ENCODE measurements at regions not wholly inside any gene's neighbourhood (a gene's known extent, or its start where the extent isn't known, plus 50 kb on each side); places are given as distances from the start of the nearest gene placed in this dataset.
"Not testable (repeated sequence)": the region's sequence is repeated elsewhere in the genome, so short reads cannot be mapped to it uniquely, and the experiment has no call there.

DNA sequence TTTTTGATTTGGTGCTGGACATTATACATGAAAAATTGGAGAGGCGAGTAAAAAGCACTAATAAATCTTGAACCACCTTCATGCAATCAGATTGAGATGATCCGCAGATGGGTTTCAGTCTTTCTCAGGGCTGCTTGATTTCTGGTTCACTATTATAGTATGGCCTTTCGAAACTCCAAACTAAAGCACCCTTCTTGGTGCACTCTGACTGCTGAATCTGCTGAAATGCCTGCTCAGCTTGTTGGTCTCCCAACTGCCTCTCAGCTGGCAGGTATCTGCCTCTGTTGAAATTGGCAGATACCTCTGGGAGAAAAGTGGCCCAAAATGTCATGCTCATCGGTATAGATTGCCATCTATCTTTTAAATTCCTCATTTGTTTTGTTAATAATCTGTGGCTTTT, 102.5 kb upstream of the WIPF3 start:
- not testable (repeated sequence) for DNase-seq (ENCODE audit: low read depth)

DNA sequence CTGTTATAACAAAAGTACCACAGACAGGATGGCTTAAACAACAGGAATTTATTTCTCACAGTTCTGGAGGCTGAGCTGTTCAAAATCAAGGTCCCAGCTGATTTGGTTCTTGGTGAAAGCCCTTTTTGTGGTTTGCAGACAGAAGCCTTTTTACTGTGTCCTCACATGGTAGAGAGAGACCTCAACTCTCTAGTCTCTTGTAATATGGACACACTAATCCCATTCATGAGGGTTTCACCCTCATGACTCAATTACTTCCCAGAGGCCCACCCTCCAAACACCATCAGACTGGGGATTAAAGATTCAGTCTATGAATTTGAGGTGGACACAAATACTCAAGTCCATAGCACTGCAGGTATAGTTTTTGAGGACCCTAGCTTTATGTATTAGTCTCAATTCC, 97.3 kb upstream of the WIPF3 start:
- not testable (repeated sequence) for DNase-seq (ENCODE audit: low read depth)

DNA sequence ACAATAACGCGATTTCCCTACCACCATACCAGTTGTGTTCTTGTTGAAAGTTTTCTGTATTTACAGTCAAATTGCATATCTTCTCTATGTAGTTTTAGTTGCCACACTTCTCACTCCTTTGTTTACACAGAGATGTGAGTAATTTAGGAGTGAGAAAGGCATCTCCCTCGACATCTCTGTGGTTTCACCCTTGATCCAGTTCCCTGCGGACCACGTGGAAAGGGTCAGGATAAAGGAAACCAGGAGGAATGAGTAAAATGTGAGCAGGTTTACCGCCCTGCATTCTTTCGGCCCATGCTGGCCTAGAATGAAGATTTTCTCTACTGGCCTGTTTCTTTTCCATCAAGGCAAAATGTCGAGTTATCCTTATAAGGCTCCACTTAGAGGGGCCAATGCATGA, 83.2 kb upstream of the WIPF3 start:
- DNase-seq (ENCODE audit: low read depth): peak; percentile 96

DNA sequence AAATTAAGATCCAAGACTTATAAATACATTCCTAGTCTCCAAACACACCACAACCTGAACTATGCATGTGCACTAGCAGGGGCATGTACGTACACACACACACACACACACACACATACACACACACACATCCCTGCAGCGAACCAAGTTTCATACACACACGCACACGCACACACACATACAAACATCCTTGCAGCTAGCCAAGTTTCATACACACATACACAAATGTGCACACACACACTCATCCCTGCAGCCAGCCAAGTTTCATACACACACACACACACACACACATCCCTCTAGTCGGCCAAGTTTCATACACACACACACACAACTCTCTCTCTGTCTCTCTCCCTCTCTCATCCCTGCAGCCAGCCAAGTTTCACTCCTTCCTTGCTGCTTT, 82.7 kb upstream of the WIPF3 start:
- DNase-seq (ENCODE audit: low read depth): peak; percentile 16

DNA sequence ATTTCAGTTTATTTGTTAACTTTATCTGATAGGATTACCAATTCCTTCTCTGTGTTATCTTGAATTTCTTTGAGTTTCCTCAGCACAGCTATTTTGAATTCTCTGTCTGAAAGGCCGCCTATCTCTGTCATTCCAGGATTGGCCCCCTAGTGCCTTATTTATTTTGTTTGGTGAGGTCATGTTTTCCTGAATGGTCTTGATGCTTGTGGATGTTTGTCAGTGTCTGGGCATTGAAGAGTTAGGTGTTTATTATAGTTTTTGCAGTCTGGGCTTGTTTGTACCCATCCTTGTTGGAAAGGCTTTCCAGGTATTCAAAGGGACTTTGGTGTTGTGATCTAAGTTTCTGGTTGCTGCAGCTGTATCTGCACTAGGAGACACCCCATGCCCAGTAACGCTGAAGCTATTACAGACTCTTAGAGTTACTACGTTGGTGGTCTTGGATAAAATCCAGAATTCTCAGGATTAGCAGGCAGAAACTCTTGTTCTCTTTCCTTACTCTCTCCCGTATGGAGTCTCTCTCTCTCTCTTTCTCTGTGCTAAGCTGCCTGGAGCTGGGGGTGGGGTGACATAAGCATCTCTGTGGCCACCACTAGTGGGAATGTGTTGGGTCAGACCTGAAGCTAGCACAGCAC, 76.7 kb upstream of the WIPF3 start:
- not testable (repeated sequence) for DNase-seq (ENCODE audit: low read depth)

DNA sequence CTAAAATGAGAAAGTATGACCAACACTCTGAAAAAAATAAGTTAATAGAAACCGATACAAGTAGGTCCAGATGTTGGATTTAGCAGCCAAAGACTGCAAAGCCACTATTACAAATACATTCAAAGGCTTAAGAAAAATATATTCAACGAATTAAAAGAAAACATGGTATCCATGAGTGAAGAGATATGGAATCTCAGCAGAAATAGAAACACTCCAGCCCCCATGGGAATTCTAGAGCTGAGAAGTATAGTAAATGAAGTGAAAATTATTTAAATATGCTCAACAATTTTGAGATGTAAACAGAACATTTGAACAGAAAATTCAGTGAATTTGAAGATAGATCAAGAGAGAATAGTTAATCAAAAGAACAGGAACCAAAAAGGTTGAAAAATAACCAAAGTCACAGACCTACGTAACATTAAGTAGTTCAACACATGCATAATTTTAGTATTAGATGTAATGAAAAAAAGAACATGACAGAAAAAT, 72.0 kb upstream of the WIPF3 start:
- DNase-seq (ENCODE audit: low read depth): no peak

DNA sequence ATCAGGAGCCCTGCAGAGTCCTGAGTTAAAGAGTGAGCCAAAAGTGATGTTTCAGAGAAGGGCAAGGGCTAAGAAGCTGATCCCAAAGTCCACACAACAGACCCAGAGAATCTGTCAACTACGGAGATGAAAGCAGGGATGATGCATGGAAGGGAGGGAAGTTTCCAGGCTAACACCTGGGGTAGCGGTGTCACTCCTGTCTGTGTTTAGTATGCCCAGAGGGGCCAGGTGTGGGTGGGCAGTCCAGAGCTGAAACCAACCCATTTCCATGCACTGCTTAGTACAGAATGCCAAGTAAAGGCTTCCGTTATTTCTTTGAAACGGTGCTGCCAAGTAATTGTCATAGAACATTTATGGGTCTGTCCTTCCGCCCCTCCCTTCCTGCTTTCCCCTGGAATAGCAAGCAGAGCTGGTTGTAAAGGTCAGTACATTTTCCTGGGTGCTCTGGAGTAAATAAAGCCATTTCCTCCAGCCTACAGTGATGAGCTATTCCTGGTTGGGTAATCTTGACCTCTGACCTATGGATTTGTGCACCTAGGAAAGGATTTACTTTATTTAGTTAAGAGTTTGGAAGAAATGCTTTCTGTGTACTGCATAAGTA, 58.6 kb upstream of the WIPF3 start:
- DNase-seq (ENCODE audit: low read depth): not testable (repeated sequence)

DNA sequence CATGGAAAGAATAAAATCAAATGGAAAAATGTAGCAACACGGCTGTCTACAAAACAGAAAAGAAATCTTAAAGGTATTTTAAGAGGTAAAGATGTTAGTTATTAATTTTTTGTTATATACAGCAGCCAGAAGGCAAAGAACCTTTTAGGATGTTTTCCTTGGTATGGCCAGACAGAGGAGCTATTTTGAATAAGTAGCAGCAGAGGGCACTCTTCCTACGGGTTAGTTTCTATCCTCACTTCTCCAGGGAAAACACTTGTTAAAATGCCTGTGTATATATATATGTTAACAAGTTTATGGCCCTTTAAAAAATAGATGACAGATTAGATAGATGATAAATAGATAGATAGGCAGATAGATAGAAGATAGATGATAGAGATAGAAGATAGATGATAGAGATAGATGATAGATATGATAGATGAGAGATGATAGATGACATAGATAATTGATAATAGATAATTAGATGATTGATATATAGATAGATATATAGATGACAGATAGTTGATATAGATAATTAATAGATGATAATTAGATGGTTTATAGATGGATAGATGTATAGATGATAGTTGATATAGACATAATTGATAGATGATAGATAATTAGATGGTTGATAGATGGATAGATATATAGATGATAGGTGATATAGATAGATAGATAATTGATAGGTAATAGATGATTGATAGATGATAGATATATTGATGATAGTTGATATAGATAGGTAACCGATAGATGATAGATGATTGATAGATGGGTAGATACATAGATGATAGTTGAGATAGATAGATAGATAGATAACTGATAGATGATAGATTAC, 57.8 kb upstream of the WIPF3 start:
- peak; percentile 52 for DNase-seq (ENCODE audit: low read depth)

DNA sequence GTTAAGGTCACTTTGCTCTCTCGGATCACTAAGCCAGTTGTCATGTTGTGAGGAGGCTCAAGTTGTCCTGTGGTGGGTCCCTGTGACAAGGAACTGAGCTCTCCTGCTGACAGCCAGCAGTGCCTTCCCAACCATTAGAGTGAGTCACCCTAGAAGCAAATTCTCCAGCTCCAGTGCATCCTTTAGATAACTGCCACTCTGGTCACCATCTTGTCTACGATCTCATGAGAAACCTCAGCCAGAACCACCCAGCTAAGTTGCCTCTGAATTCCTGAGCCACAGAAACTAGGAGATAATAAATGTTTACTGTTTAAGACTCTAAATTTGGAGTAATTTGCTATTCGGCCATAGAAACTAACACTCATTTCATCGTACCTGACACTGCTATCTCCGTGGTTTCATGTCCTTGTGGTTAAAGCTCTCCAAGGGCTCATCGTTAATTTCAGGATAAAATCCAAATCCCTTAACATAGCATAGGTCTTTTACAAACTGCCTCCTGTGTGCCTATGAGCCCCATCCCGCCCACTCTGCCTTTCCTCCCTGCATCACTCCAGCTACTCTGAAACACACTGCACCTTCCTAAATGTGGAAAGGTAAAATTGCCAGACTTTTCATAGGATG, 56.5 kb upstream of the WIPF3 start:
- DNase-seq (ENCODE audit: low read depth): peak; percentile 7

DNA sequence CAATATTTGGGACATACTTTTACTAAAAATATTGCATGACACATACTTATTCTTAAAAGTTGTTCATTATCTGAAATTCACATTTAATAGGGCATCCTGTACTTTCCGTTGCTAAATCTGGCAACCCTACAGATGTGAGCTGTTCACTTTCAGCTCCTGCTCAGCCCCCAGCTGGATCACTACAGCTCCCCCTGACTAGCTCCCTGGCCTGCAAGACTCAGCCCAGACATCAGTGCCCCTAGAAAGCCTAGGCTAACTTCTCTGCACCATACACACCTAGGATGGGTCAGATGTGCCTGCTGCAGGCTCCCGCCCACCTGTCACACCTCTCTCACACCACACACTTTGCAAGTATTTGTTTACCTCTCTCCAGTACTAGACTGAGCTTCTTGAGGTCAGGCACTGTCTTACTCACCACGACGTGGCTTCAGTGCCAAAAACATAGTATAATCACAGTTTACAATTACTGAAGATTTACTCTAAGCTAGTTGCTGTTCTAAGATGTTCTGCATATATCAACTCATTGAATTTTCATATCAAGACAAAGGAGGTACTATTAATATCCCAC, 55.9 kb upstream of the WIPF3 start:
- peak; percentile 24 for DNase-seq (ENCODE audit: low read depth)

DNA sequence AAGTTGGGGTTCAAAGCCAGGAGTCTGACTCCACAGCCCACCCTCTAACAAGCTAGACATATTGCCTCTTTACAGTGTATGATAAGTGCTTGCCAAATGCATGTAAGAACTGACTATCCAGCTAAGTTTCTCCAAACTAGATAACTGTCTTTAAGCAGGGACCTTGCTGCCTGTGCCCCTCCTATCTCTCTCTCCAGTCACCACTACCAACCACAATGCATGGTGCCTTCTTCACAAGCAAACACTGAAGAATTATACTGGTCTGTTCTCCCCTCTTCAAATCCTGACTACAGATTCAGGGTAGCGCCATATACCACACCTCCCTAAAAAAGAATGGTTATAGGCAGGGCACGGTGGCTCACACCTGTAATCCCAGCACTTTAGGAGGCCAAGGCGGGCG, 55.3 kb upstream of the WIPF3 start:
- DNase-seq (ENCODE audit: low read depth): not testable (repeated sequence)

DNA sequence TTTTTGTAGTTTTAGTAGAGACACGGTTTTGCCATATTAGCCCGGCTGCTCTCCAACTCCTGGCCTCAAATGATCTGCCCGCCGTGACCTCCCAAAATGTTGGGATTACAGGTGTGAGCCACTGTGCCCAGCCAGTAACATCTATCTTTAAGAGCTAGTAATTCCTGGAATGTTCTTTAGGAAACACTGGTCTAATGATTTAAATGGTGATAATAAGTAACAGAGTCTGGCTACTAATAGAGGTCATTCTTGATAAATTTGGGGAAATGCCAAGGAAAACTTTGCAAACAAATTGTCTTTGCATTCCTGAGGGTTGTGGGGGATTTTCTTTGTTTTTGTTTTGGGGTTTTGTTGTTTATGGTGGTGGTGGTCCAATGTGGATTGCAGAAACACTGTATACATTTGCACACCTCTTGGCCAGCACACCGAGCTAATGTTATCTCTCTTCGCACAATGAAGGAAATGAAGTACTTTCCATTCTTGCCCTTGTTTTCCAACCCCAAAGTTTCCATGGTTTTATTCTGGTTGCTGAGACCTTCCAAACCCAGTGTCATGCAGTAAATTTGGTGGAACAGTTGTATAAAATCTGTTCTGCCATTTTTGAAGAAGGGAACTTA, 51.3 kb upstream of the WIPF3 start:
- no peak for DNase-seq (ENCODE audit: low read depth)
